Esophagus muscularis mucosa (tissue), 4 donors: ENCODE measurements at regions not wholly inside any gene's neighbourhood (a gene's known extent, or its start where the extent isn't known, plus 50 kb on each side); places are given as distances from the start of the nearest gene placed in this dataset.

Experiments used
- DNase-seq: peaks from one replicate; pipeline ENCODE4 v3.0.0-alpha.2; 2017; ENCODE audit errors: extremely low spot score
- H3K27ac ChIP-seq, 4 donors: fragments of 200-600 bp; sonication (generic); replicated peaks in 1 of 4; 1 replicate in 3 of 4; 2 replicates in 1 of 4; pipeline ENCODE4 v1.5.1; 2016 to 2019; ENCODE audit warnings: mild to moderate bottlenecking in 1 of 4
- H3K27me3 ChIP-seq, 4 donors: fragments of 200-600 bp; sonication (generic); one replicate each; pipeline versions ENCODE4 v1.5.1 to v1.6.0; 2016 to 2019
- H3K36me3 ChIP-seq, 4 donors: fragments of 200-600 bp; sonication (generic); one replicate each; pipeline ENCODE4 v1.5.1; 2016 to 2019
- H3K4me1 ChIP-seq, 4 donors: fragments of 200-600 bp; sonication (generic); one replicate each; pipeline ENCODE4 v1.5.1; 2016 to 2019
- H3K4me3 ChIP-seq, 4 donors: fragments of 200-600 bp; sonication (generic); 1 replicate in 2 of 4; 2 replicates in 2 of 4; pipeline ENCODE4 v1.5.1; 2016 to 2019; ENCODE audit warnings: mild to moderate bottlenecking in 4 of 4, moderate library complexity in 1 of 4
- H3K9me3 ChIP-seq, 4 donors: fragments of 200-600 bp; sonication (generic); 1 replicate in 3 of 4; 2 replicates in 1 of 4; pipeline ENCODE4 v1.5.1; 2016 to 2019
- EP300 ChIP-seq: sonication (generic); formaldehyde crosslinking; IDR thresholded peaks from one replicate; pipeline ENCODE4 v1.6.1; 2017; ENCODE audit warnings: antibody characterized with exemption
- POLR2A ChIP-seq: fragments of 450-650 bp; IDR thresholded peaks from one replicate; pipeline ENCODE4 v1.6.1; 2017; ENCODE audit warnings: antibody characterized with exemption, moderate library complexity, mild to moderate bottlenecking, low read depth
- POLR2AphosphoS5 ChIP-seq, 2 donors: sonication (generic); formaldehyde crosslinking; IDR thresholded peaks; one replicate each; pipeline ENCODE4 v1.6.1; 2017; ENCODE audit warnings: antibody characterized with exemption in 2 of 2
- WGBS: methylation state at CpG from one replicate; pipeline ENCODE4 v1.1.5; 2018; 5-methylcytosine and 5-hydroxymethylcytosine counted together
- intact Hi-C: fragments of 100-400 bp; cut with DNase I; formaldehyde crosslinking; loops from one replicate; pipeline ENCODE4 v1.15.1; 2023
- TF ChIP-seq, protein P1 (sequence below), 3 experiments: fragments of 200-600 bp in 2 of 3; fragments of 450-650 bp in 1 of 3; sonication (generic) in 2 of 3; IDR thresholded peaks; one replicate each; pipeline ENCODE4 v1.5.1; 2017 to 2019; ENCODE audit warnings: antibody characterized with exemption in 3 of 3, mild to moderate bottlenecking in 2 of 3, moderate library complexity in 1 of 3

DNA sequence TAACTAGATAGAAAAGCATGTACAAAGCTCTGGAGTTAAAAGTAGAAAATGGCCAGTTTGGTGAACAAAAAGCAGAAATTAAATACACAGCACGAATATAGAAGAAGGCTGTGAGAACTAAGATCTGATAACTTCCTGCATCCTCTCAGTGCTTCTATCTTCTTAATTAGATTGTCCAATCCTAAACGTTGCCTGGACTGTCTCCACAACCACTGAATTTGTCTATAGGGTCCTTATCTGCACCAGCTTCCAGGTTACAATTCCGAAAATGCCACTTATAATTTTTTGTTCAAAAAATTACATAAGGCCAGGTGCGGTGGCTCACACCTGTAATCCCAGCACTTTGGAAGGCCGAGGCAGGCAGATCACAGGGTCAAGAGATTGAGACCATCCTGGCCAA is 626.3 kb downstream of the TBL1XR1 start:
- H3K27ac ChIP-seq: no peak overlapping the region
- no peaks in the 10 kb centered on the region for H3K4me1 ChIP-seq
- H3K9me3 ChIP-seq: no peaks in the 10 kb centered on the region
- H3K27me3 ChIP-seq: no peaks in the 10 kb centered on the region
- TF ChIP-seq POLR2AphosphoS5 (IDR thresholded peaks at IDR 0.05) (no peak), POLR2A (no peak), EP300 (no peak)
- TF ChIP-seq, protein P1, sequence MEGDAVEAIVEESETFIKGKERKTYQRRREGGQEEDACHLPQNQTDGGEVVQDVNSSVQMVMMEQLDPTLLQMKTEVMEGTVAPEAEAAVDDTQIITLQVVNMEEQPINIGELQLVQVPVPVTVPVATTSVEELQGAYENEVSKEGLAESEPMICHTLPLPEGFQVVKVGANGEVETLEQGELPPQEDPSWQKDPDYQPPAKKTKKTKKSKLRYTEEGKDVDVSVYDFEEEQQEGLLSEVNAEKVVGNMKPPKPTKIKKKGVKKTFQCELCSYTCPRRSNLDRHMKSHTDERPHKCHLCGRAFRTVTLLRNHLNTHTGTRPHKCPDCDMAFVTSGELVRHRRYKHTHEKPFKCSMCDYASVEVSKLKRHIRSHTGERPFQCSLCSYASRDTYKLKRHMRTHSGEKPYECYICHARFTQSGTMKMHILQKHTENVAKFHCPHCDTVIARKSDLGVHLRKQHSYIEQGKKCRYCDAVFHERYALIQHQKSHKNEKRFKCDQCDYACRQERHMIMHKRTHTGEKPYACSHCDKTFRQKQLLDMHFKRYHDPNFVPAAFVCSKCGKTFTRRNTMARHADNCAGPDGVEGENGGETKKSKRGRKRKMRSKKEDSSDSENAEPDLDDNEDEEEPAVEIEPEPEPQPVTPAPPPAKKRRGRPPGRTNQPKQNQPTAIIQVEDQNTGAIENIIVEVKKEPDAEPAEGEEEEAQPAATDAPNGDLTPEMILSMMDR (IDR thresholded peaks at IDR 0.05): no peak
- intact Hi-C loops: no loop called here
- H3K36me3 ChIP-seq: no peaks in the 10 kb centered on the region
- no peak overlapping the region for H3K4me3 ChIP-seq
- DNase-seq: no peak
- WGBS: 91% methylated on average over 5 of the region's 5 CpGs

DNA sequence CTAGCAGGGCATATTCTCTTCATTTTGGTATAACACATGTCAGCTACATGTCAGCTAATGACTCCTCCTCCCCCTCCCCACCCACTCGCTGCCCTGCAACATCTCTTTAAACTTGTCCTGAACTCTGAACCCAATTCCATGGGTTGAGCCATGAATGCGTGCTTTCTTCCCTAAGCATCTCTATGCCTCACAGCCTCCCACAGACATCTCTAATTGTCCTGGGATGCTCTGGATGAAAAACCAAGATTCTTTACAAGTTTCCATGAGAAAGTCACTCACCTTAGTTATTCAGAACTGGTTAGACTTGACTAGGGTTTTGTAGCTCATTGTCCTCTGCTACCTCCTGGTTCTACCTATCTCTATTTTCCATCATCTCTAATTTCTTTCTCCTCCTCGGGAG is 629.1 kb downstream of the TBL1XR1 start:
- Histone ChIP-seq H3K36me3 (no peaks in the 10 kb centered on the region), H3K27me3 (no peaks in the 10 kb centered on the region), H3K27ac (no peak overlapping the region), H3K9me3 (no peaks in the 10 kb centered on the region), H3K4me1 (no peaks in the 10 kb centered on the region), H3K4me3 (no peak overlapping the region)
- 80% methylated on average over 3 of the region's 3 CpGs for WGBS
- TF ChIP-seq POLR2AphosphoS5 (IDR thresholded peaks at IDR 0.05): no peak
- TF ChIP-seq, protein P1 (IDR thresholded peaks at IDR 0.05): no peak
- no peak for TF ChIP-seq EP300
- no peak for TF ChIP-seq POLR2A
- intact Hi-C loops: no loop called here
- DNase-seq: no peak

DNA sequence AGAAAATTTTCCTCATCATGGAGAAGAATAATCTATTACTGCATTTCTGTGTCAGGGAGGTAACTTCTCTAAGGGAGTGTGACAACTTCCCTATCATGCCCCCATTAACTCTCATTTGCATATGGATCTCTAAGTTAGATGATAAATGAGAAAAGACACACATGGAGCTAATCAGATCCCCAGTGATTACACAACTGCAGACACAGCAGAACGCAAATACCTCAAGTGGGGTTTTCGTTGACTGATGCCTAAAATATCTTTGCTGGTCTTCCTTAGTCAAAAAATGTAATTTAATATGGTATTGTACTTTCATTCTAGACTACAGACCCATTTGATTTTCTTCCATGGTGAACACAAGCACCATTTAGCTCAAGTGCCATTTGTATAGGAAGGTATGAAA is 630.5 kb downstream of the TBL1XR1 start:
- Histone ChIP-seq H3K36me3 (no peaks in the 10 kb centered on the region), H3K27me3 (no peaks in the 10 kb centered on the region), H3K9me3 (no peaks in the 10 kb centered on the region), H3K4me3 (no peak overlapping the region), H3K27ac (no peak overlapping the region), H3K4me1 (no peaks in the 10 kb centered on the region)
- TF ChIP-seq, protein P1 (IDR thresholded peaks at IDR 0.05): no peak
- TF ChIP-seq EP300 (no peak), POLR2AphosphoS5 (IDR thresholded peaks at IDR 0.05) (no peak)
- 72% methylated on average over 2 of the region's 2 CpGs for WGBS
- DNase-seq: no peak
- intact Hi-C loops: no loop called here

DNA sequence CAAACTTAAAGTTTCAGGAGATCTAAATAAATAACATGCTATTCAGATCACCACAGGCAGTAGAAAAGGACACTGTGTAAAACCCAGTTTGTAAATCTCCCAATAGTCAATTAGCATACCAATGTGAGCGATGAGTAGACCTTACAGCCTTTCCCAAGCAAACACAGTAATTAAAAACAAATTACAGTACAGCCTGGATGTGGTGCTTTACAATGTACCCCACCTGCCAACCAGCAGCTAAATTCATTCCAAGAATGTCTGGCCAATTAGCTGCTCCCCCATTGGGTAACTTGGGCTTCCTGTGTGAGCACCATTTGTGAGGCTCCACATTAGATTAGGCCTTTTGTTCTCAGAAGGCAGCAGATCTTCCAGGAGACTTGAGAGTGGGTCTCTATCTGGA is 635.0 kb downstream of the TBL1XR1 start:
- intact Hi-C loops: no loop called here
- Histone ChIP-seq H3K4me3 (no peak overlapping the region), H3K4me1 (no peaks in the 10 kb centered on the region), H3K27ac (no peak overlapping the region), H3K9me3 (no peaks in the 10 kb centered on the region), H3K27me3 (no peaks in the 10 kb centered on the region), H3K36me3 (no peaks in the 10 kb centered on the region)
- 100% methylated on average over 1 of the region's 1 CpG for WGBS
- TF ChIP-seq POLR2A: no peak
- TF ChIP-seq, protein P1 (IDR thresholded peaks at IDR 0.05): no peak
- TF ChIP-seq EP300: no peak
- TF ChIP-seq POLR2AphosphoS5 (IDR thresholded peaks at IDR 0.05): no peak
- no peak for DNase-seq

DNA sequence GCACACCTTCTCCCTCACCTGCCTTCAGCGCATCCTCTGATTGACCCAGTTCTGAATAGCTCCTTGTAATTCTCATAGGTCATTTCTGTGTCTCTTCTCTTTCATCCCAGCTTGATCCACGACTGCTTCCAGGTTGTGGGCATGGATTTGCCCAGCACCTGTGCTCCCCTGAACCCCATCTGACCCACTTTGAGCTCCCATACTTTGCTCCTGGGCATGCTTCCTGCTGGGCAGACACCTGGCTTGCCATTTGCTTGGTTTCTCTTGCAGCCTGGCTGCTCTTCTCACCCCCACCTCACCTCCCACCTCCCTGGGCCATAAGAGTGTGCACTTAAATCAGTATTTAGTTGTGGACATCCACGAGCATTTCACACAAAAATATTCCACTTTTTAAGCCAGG is 635.5 kb downstream of the TBL1XR1 start:
- TF ChIP-seq POLR2AphosphoS5 (IDR thresholded peaks at IDR 0.05): no peak
- TF ChIP-seq EP300: no peak
- no peak for TF ChIP-seq POLR2A
- TF ChIP-seq, protein P1 (IDR thresholded peaks at IDR 0.05): no peak
- Histone ChIP-seq H3K36me3 (no peaks in the 10 kb centered on the region), H3K4me1 (no peaks in the 10 kb centered on the region), H3K27me3 (no peaks in the 10 kb centered on the region), H3K4me3 (no peak overlapping the region), H3K27ac (no peak overlapping the region), H3K9me3 (no peaks in the 10 kb centered on the region)
- intact Hi-C loops: no loop called here
- 75% methylated on average over 3 of the region's 3 CpGs for WGBS
- DNase-seq: no peak
